ENCODE measurements at regions not wholly inside any gene's neighbourhood (a gene's known extent, or its start where the extent isn't known, plus 50 kb on each side); places are given as distances from the start of the nearest gene placed in this dataset.

DNA sequence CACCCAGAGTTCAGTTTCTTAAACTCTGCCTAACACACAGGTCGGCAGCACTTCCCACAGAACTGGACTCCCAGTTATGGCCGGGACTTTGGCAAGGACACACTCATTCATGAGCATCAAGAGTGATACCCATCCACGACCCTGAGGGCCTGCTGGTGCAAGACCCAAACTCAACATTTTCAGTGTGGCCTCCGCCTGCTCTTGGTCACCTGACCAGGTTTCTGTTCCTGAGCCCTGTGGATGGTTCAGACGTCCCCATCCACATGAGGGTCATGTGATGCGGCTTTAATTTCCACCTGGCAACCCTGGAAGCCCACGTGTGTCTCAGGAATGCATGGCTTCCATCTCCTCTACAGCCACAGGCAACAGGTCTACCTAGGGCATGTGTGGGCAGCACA lies 245.3 kb downstream of the DLL1 start:
- Histone ChIP-seq H3K9ac (ENCODE audit: low read length) (no peak overlapping the region), H3K79me2 (ENCODE audit: insufficient read depth, low read length) (no peaks in the 10 kb centered on the region), H3K4me3 (ENCODE audit: insufficient read depth, low read length, poor library complexity, severe bottlenecking) (no peak overlapping the region), H3K4me2 (ENCODE audit: low read depth, low read length, poor library complexity, severe bottlenecking) (no peak overlapping the region), H2AFZ (ENCODE audit: low read depth, low read length, severe bottlenecking) (no peak overlapping the region), H3K9me2 (replicated peaks; ENCODE audit: insufficient read depth, low read length) (no peaks in the 10 kb centered on the region), H3K27me3 (ENCODE audit: low read length) (no peaks in the 10 kb centered on the region), H3K36me3 (ENCODE audit: low read length) (no peaks in the 10 kb centered on the region), H3K9me3 (ENCODE audit: insufficient read depth, low read length) (no peaks in the 10 kb centered on the region), H3K27ac (ENCODE audit: low read depth, low read length) (no peak overlapping the region), H4K20me1 (ENCODE audit: low read depth, low read length) (no peaks in the 10 kb centered on the region), H3F3A (ENCODE audit: insufficient read depth) (no peaks in the 10 kb centered on the region)
- no peak for TF ChIP-seq EZH2phosphoT487 (conservative IDR thresholded peaks at IDR 0.05; ENCODE audit: low read length)
- TF ChIP-seq, protein P1, sequence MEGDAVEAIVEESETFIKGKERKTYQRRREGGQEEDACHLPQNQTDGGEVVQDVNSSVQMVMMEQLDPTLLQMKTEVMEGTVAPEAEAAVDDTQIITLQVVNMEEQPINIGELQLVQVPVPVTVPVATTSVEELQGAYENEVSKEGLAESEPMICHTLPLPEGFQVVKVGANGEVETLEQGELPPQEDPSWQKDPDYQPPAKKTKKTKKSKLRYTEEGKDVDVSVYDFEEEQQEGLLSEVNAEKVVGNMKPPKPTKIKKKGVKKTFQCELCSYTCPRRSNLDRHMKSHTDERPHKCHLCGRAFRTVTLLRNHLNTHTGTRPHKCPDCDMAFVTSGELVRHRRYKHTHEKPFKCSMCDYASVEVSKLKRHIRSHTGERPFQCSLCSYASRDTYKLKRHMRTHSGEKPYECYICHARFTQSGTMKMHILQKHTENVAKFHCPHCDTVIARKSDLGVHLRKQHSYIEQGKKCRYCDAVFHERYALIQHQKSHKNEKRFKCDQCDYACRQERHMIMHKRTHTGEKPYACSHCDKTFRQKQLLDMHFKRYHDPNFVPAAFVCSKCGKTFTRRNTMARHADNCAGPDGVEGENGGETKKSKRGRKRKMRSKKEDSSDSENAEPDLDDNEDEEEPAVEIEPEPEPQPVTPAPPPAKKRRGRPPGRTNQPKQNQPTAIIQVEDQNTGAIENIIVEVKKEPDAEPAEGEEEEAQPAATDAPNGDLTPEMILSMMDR (IDR thresholded peaks at IDR 0.05; ENCODE audit: insufficient read depth, low read length, poor library complexity, severe bottlenecking), result no peak

DNA sequence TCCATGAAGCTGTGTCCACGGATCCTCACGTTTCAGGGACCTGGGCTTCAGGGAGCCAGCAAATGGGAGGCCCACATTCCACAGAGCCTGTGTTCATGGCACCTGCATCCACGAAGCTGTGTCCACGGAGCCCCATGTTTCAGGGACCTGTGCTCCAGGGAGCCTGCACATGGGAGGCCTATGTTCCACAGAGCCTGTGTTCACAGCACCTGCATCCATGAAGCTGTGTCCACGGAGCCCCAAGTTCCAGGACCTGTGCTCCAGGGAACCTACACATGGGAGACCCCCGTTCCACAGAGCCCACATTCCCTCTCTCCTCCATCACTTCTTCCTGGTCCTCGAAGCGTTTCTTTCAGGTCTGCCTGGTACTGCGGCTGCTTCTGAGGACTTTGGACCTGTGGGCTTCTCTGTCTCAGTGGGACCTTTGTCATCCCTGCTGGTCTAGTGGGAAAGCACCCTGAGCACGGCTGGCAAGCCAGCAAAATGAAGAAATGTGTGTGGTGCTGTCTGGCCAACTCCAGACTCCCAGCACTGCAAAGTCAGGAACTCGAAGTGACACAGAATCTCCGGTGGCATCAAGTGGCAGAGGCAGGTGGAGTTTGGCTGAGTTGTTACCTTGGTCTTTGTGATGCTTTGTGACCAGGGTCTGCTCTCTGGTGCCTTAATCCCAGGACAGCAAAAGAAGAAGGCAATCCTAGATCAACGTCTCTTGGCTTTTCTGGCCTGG lies 245.9 kb downstream of the DLL1 start:
- no peak overlapping the region for H3K4me2 ChIP-seq (ENCODE audit: low read depth, low read length, poor library complexity, severe bottlenecking)
- no peaks in the 10 kb centered on the region for H3F3A ChIP-seq (ENCODE audit: insufficient read depth)
- no peaks in the 10 kb centered on the region for H3K9me3 ChIP-seq (ENCODE audit: insufficient read depth, low read length)
- H3K9ac ChIP-seq (ENCODE audit: low read length), result no peak overlapping the region
- no peaks in the 10 kb centered on the region for H3K27me3 ChIP-seq (ENCODE audit: low read length)
- no peaks in the 10 kb centered on the region for H4K20me1 ChIP-seq (ENCODE audit: low read depth, low read length)
- no peak overlapping the region for H2AFZ ChIP-seq (ENCODE audit: low read depth, low read length, severe bottlenecking)
- H3K9me2 ChIP-seq (replicated peaks; ENCODE audit: insufficient read depth, low read length), result no peaks in the 10 kb centered on the region
- H3K79me2 ChIP-seq (ENCODE audit: insufficient read depth, low read length), result no peaks in the 10 kb centered on the region
- TF ChIP-seq, protein P1 (IDR thresholded peaks at IDR 0.05; ENCODE audit: insufficient read depth, low read length, poor library complexity, severe bottlenecking), result no peak
- no peak for TF ChIP-seq EZH2phosphoT487 (conservative IDR thresholded peaks at IDR 0.05; ENCODE audit: low read length)
- no peak overlapping the region for H3K27ac ChIP-seq (ENCODE audit: low read depth, low read length)
- H3K4me3 ChIP-seq (ENCODE audit: insufficient read depth, low read length, poor library complexity, severe bottlenecking), result no peak overlapping the region
- no peaks in the 10 kb centered on the region for H3K36me3 ChIP-seq (ENCODE audit: low read length)

DNA sequence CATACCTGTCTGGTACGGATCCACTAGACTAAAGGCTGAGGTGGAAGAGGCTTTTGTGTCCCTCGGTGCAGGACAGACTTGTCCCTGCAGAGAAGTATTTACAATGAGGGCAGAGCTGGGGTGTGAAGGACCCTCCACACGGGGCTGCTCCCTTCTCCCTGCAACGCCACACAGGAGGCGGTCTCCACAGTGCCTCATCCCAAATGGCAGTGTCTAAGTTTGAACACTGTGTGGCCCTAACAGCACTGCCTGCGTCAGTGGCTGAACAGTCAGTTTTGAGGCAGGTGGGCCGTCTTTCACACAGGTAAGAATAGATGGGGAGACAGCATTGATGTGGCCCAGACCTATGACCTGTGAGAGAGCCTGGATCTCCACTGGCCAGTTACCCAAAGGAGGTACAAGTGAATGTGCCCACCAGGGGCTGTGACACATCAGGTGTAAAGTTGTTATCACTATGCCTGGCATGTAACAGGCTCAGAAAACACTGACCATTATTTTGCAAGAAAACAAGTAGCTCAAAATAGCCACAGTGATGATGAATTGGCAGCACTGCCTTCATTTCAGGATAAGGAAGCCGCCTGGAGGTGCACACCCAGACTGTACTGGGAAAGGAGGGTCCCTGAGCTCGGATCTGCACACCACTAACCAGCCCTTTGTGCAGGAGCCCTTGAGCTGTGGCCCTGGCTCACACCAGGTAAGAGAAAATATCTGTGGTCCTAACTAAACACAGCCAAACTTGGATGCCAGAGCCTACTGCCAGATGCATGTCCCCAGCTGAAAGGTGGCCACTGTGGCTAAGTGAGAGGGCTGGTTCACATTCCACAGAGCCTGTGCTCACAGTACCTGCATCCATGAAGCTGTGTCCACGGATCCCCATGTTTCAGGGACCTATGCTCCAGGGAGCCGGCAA lies 246.7 kb downstream of the DLL1 start:
- no peaks in the 10 kb centered on the region for H4K20me1 ChIP-seq (ENCODE audit: low read depth, low read length)
- H3K4me2 ChIP-seq (ENCODE audit: low read depth, low read length, poor library complexity, severe bottlenecking), result no peak overlapping the region
- no peak overlapping the region for H3K27ac ChIP-seq (ENCODE audit: low read depth, low read length)
- H3K9ac ChIP-seq (ENCODE audit: low read length), result no peak overlapping the region
- H3K9me3 ChIP-seq (ENCODE audit: insufficient read depth, low read length), result no peaks in the 10 kb centered on the region
- H3K4me3 ChIP-seq (ENCODE audit: insufficient read depth, low read length, poor library complexity, severe bottlenecking), result no peak overlapping the region
- no peaks in the 10 kb centered on the region for H3K9me2 ChIP-seq (replicated peaks; ENCODE audit: insufficient read depth, low read length)
- H3K27me3 ChIP-seq (ENCODE audit: low read length), result no peaks in the 10 kb centered on the region
- no peaks in the 10 kb centered on the region for H3K79me2 ChIP-seq (ENCODE audit: insufficient read depth, low read length)
- no peaks in the 10 kb centered on the region for H3K36me3 ChIP-seq (ENCODE audit: low read length)
- H3F3A ChIP-seq (ENCODE audit: insufficient read depth), result no peaks in the 10 kb centered on the region
- TF ChIP-seq EZH2phosphoT487 (conservative IDR thresholded peaks at IDR 0.05; ENCODE audit: low read length), result no peak
- TF ChIP-seq, protein P1 (IDR thresholded peaks at IDR 0.05; ENCODE audit: insufficient read depth, low read length, poor library complexity, severe bottlenecking), result no peak
- no peak overlapping the region for H2AFZ ChIP-seq (ENCODE audit: low read depth, low read length, severe bottlenecking)

Measured in SU-DHL-6 (cell line).